EL (cell line): ENCODE measurements at regions not wholly inside any gene's neighbourhood (a gene's known extent, or its start where the extent isn't known, plus 50 kb on each side); places are given as distances from the start of the nearest gene placed in this dataset.

Experiments
- DNase-seq: peaks from one replicate; pipeline ENCODE4 v3.0.0-alpha.2; 2016

DNA sequence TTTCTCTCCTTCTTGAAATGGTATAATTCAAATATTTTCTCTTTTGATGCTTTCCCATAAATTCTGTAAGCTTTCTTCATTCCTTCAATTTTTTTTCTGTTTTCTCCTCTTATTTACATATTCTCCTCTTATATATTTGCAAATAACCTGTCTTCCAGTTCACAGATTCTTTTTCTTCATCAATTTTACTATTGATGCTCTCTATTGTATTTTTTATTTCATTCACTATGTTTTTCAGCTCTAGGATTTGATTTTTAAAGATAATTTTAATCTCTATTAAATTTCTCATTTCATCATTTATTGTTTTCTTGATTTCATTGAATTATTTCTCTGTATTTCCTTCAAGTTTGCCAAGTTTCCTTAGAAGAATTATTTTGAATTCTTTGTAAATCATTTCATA, 54.0 kb upstream of the PRPS1L1 start:
- no peak for DNase-seq

DNA sequence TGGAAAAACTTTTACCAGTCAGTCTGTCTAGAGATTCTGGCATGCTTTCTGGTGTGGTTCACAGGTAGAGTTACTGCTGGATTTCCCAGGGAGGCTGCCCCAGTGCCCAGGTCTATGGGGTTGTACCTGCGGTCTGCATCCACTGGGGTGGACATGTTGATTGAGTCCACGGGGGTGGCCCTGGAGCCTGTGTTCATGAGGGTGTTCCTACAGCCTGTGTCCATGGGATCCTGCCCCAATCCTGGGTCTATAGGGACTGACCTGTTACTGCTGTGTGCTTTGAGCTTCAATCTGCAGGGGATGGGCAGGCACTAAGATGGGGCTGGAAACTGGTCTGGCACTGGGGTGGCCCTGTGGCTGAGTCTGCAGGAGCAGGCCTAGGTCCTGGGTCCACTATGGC, 54.5 kb upstream of the PRPS1L1 start:
- DNase-seq: no peak

DNA sequence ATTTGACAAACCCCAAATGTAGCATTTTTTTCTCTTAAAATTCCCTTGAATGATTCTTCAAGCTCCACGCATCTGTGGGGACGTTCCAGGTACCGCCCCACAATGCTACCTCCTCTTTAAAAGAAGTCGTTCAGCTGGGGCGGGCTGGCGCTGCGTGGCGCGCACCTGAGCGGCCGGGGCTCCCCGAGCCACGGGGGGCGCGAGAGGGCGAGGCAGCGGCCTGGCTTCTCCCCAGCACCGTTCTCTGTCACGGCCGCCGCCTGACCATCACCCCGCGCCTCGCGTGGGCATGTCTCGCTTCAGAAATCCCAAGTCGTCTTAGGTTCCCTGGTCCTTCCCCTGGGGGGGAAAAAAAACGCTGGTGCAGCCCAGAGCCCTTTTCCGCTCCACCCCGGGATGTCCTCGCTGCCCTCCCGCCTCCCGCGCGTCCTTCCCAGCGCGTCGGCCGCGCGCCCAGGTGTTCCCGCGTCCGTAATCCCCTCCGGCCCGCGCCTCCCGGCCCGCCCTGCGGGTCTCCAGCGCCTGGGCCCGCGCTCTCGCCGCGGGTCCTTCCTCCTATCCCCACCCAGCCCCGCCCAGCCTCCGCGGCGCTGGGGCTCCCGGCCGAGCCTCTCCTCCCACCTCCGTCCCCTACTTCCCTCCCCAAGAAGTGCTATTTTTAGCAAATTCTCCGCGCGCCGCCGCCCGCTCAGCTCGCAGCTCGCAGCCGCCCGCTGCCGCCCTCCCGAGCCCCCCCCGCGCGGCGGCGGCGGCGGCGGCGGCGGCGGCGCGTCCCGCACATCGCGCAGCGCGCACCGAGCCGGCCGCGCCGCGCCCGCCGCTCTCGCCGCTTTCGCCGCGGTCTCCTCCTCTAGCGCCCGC, 58.7 kb upstream of the PRPS1L1 start:
- DNase-seq: peak; percentile 26

DNA sequence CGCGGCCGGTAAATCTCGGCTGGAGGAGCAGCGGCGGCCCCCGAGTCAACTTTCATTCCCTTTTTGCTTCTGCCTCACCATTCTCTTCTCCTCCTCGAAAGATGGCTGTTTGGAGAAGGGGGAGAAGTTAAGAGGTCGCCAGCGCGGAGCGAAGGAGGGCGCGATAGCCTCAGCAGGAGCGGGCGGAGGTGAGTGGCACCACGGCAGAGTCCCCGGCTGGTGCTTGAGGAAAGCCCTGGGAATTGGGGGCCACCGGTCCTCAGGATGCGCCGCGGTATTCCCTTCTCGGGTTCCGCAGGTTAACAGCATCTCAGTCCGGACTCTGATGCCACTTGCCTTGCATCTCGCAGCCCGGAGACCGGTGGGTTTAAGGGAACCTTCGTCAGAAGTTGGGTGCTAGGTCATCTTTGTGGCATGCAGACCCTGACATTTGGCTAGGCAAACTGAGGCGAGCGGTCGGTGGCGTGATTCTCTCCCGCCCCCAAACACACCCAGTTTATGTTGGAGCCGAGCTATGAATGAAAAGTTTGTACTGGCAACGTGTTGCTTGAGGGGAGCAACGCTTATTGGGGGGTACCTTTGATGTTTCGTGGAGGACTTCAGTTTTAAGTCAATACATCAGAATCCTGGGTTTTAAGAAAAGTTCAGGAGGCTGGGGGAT, 59.5 kb upstream of the PRPS1L1 start:
- DNase-seq: no peak

DNA sequence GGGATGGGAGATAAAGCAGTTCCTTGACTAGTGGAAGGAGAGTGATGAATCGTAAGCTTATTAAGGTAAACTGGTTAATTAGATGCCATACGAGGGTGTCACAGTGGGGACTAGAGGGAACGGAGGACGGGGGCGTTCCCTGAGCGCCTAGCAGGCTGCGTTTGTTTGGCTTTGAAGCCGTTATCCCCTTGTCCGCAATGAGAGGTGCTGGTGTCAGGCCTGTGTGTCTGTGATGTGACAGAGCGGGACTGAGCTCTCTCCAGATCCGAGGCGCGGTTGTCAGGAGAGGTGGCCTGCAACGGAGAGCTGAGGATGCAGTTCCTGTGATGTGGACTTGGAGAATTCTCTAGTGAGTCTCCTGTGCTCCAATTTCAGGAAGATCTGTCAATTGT, 60.0 kb upstream of the PRPS1L1 start:
- DNase-seq: no peak

DNA sequence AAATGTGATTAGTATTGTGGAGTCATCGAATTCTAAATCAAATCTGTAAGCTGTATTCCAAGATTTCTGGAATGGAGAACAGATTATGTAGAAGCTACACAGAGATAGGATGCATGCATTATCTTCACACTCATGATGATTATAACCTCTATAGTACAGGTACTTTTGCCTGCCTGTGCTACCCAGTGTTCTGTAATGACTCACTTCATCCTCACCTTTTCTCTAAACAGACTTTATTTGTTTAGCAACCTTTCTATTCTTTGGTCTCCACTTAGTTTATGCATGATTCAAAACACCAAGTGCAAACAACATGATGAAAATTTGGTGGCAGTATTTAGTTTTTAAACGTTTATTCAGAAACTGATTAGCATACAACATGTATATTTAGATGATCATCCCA, 68.4 kb upstream of the PRPS1L1 start:
- no peak for DNase-seq

DNA sequence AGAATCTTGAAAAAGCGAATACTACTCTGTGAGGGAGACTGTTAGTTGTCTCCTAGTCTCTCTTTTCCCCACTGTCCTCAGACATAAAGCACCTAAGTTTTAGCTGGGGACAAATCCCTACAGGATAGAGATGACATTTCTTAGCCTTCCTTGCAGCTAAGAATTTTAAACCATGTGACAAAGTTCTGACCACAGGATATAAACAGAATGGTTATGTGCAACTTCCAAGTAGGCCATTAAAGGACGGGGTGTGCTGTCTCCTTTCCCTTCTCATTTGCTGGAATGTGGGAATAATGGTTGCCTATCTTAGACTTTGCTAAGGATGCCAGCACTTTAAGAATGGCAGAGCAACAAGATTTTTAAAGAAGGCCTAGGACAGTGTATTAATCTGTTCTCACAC, 74.9 kb upstream of the PRPS1L1 start:
- DNase-seq: no peak

DNA sequence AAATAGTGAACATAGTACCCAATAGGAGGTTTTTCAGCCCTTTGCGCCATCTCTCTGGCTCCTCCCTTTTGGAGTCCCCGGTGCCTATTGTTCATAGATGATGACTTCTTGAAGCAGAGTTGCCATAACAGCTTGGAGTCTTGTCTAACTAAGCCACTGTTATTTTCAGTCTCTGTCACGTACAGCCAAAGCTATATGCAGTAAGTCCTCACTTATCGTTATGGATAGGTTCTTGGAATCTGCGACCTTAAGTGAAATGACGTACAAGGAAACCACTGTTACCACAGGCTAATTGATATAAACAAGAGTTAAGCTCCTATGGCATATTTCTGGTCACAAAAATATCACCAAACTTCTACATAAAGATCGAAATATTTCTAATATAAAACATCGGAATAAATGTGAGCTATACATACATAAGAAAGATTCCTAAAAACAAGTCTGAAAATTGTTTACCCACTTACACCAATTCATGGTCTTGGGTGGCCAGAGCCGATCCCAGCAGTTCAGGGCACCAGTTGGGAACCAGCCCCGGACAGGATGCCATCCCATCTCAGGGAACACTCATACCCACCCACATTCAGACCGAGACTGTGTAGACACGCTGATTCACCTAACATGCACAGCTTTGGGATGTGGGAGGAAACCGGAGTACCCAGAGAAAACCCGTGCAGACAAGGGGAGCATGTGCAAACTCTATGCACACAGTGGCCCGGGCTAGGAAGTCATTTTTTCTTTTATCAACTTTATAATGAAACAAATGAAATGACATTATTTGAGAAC, 76.0 kb upstream of the PRPS1L1 start:
- no peak for DNase-seq

DNA sequence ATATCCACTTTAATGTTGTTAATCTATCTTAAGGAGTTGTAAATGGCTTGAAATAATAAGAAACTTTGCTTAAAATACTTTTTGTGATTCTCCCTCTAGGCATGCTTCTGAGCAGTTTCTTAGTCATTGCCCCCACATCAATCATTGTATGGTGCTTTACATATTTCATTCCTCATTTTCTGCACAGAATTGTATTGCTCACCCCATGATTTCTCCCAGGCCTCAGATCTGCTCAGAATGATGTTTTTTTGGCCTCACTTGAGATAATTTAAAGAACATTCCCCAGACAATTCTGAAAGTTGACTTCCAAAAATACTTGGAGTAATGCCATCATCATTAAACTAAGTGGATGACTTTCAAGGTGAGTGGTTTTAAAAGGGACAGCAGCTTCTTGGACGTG, 82.1 kb upstream of the PRPS1L1 start:
- DNase-seq: peak; percentile 20

DNA sequence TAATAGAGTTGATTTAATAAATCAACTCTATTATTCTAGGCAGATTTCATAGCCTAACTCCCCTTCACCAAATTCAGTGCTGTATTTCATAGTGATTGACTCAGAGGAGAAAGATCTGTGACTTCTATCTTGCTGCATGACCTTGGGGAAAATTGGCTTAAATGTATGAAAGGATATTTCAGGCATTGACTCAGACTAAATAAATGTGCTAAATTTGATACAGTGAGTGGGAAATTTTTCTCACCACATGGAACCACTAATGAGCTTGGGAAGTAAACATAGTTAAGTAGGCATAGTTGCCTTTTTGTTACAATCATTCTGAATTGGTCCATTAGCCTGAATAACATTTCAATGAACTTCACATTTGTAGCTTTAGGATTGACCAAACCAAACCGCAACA, 89.0 kb upstream of the PRPS1L1 start:
- DNase-seq: peak; percentile 41

DNA sequence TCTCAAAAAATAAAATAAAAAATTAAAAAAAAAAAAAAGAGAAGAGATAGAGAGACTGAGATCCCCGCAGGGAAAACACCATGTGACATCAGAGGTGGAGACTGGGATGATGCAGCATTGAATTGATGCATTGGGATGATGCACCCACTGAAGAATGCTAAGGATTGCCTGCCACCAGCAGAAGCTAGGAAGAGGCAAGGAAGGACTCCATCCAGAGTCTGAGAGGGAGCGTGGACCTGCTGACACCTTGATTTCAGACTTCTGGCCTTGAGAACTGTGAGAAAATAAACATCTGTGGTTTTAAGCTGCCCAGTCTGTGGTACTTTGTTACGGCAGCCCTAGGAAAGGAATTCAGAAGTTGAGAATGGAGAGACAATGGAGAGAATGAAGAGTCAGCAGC, 89.8 kb upstream of the PRPS1L1 start:
- DNase-seq: peak; percentile 80

DNA sequence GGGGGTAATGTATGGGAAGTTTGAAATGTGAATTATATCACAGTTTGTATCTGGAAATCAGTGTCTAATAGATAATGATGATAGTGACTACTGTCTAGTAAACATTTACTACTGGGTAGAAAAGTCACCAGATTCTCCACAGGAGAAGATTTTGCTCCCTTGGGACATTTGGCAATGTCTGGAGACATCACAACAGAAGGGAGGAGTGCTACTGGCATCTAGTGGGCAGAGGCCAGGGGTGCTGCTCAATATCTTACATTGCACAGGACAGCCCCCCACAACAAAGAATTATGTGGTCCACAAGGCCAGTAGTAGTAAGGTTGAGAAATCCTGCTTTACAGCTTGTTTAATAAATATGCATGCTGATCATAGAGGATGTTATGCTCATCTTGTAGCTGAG, 92.3 kb upstream of the PRPS1L1 start:
- peak; percentile 42 for DNase-seq

DNA sequence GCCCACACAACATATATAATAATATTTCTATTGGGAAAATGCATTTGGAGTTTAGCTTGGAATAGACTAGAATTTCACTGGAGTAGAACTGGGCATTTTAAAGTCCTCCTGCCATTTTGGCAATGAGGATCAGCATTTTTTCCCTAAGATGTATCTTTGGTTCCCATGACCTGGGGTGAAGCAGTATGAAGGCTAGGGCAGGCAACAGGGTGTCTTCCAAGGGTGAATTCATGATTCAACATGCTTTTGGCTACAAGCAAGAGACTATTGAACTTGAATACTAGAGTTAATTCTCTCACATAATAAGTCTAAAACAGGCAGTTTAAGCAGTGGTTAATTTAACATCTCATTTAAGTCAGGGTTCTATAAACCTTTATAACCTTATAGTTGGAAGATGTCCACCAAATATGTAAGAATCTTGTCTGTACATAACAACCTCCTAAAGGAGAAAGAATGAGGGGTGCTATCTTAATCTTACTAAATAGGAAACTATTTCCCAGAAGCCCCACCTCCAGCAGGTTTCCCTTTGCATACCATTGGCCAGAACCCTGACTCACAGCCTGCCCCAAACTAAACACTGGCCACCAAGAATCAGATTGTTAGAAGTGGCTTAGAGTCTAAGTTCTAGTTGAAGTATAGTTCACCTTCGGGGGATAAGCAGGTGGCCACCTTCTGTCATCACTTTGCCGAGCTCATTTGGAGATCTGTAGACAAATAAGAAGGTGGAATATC, 96.0 kb upstream of the PRPS1L1 start:
- DNase-seq: peak; percentile 39

DNA sequence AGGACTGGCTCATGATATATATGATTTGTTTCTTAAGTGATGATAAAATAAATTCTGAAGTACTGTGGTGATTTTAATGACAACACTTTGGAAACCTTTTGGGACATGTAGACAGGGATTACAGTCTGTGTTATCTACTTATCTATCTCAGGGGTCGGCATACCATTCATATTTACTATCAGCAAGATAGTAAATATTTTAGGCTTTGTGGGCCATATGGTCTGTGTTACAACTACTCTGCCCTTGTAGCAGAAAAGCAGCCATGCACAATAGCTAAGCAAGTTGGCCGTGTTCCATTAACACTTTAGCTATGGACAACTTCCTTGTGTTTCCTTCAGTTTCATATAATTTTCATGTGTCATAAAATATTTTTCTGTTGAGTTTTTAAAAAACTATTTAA, 97.8 kb upstream of the PRPS1L1 start:
- peak; percentile 65 for DNase-seq

DNA sequence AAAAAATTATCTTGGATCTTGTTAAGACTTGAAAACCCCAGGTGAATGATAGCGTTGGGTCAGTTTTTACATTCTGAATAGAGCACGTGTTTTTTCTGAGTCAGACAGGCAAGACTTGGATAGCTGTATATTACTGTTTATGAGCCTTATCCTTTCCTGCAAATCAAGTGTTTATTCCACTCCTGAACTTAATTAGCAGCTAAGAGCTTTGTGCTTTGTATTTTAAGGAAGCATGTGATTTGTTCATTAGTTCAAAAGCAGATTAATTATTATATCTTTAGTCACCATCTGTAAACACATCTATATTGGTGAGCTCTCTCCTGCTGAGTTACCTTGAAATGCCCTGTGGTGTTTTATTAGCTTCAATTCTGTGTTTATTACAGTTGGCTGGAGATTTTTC, 98.6 kb upstream of the PRPS1L1 start:
- no peak for DNase-seq

DNA sequence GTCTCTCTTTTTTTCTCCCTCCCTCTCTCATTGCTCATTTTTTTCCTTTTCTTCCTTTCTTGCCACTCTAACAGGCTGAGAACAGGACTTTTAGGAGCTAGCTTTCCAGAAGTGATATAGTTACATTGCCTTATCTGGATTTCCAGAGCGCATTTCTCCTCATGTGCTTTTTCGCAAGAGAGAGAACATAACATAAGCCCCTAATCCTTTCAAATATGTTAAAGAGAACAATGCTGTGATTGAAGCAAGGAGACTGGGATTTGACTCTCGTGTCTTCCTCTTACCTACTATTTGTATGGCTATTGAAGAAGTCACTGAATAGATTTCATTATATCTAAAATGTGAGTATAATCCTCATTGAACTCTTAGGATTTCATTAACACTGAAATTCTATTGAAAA, 101.2 kb upstream of the PRPS1L1 start:
- DNase-seq: no peak

DNA sequence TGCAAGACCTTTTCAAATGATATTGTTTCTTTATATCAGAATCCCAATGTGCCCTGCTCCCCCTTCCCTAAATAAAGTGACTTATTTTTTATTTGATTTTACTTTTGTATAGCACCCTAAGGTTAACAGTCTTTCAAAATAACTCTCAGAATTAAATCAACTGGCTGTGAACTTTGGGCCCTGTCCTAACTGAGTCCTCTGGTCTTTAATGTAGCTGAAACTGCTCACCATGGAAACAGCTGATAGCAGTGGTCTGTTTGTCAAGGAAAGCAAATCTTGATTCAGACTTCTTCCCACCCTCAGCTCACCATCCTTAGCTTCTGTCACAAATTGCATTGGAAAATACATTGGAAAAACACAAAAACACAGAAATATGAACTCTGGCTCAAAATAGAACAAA, 105.2 kb upstream of the PRPS1L1 start:
- no peak for DNase-seq

DNA sequence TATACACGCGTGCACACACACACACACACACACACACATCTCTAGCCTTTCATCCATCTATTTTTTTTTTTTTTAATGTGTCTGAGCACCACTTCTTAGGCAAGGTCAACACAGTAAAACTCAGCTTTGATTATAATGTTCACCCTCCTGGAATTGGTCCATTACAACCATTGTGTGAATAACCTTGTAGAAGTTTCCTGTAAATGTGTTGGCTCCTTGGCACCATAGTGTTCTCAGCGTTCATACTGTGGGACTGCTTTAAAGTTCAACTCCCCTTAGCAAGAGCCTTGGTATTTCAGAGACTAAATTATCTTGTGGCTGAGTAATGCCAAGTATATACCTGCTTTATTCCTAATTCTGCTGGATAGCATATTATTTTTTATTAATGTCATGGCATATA, 106.3 kb upstream of the PRPS1L1 start:
- no peak for DNase-seq

DNA sequence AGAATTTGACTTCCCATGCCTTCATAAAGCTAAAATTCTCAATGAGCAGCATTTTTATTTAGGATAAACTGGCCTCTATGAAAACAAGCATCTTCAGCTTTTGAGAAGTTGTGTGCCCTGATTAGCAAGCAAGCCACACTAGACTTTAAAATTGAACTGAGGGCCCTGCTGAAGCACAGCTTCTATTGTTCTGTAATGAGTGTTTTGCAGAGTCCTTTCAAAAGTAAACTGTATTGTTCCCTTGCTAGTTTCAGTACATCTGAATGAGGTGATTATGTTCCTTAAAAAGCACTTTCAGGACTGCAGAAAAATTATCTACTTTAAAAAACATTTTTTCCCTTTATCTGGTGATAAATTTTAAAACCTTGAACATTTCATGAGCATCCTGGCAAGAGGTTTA, 113.3 kb upstream of the PRPS1L1 start:
- DNase-seq: no peak

DNA sequence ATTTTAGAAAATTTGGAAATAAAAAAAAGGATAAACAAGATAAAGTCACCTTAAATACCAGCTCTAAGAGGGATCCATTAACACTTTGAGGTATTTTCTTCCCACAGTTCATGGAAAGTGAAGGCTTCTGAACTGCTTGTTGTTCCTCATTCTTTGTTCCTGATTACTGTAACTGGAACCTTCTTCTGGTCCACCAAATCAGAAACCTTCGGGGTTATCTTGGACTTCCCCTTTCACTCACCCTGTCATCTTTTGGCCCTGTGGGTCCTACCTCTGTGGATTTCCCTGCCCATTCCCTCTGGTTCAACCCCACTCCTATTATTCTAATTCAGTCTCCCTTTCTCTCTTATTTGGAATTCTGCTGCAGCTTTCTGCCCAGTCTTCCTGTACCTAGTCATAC, 116.5 kb upstream of the PRPS1L1 start:
- DNase-seq: no peak

DNA sequence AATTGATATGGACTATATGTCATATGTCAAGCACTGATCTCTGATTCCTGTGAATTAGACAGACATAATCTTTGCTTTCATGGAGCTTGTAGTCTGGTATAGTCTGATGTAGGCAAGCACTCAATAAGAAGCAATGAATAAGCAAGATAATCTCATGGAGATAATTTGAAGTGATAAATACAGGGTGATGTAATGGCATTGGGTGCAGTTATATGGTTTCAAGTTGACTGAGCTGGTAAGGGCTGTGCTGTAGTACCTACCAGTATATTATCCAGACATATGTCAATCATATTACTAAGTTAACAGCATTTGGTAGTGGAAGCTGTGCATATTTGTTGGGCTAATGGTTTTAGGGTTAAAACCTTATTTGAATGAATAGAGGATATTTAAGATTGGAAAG, 117.5 kb upstream of the PRPS1L1 start:
- DNase-seq: no peak

DNA sequence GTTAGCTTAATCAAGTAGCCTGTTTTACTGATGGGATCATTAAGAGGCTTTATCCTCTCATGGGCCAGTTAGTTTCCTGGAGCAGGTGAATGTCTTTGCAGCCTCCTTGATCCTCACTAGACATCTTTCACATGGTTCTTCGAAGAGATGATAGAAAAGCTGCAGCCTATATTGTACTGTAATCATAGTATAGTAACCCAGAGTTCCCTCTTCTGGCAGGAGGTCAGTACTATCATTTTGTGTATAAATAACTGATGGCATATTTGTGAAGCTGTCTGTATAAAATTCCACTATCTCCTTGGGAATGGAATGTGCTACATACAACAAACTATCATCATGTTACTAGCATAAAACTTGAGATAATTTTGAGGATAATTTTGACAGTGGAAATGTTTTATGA, 123.8 kb upstream of the PRPS1L1 start:
- peak; percentile 8 for DNase-seq

DNA sequence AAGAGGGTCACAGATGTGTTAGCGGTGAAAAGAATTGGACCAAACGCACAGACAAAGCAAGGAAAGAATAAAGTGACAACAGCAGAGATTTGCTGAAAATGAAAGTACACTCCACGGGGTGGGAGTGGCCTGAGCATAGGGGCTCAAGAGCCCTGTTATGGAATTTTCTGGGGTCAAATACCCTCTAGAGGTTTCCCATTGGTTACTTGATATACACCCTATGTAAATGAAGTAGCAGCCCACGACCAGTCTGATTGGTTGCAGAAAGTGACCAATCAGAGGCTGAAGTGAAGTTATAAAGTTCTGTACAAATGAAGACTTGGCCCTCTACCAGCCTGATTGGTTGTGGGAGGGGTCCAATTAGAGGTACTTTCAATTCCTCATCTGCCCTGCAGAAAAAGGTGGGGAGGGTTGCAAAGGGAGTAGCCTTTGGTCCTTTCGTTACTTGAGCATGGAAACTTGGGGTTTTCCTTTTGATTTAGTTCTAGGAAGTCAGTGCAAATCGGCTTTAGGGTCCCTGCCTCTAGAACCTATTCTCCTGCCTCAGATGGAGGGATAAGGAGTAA, 125.6 kb upstream of the PRPS1L1 start:
- DNase-seq: peak; percentile 3
